ENCODE measurements at regions not wholly inside any gene's neighbourhood (a gene's known extent, or its start where the extent isn't known, plus 50 kb on each side); places are given as distances from the start of the nearest gene placed in this dataset.

- TF ChIP-seq YY1 (IDR thresholded peaks at IDR 0.05; ENCODE audit: low read depth), result no peak
- no peak for TF ChIP-seq EP300 (IDR thresholded peaks at IDR 0.05; ENCODE audit: borderline replicate concordance)
Measured at GRCh38 chr2:230594286-230594840, 118.3 kb upstream of the CAB39 start.

Data from Ishikawa (cell line).